Suppressor macrophage treated with lipopolysaccharide for 4 hours (primary cell): ENCODE measurements at regions not wholly inside any gene's neighbourhood (a gene's known extent, or its start where the extent isn't known, plus 50 kb on each side); places are given as distances from the start of the nearest gene placed in this dataset.
A peak's percentile ranks its signal among the peaks of the same experiment; 100 is the strongest.
"Not testable (repeated sequence)": the region's sequence is repeated elsewhere in the genome, so short reads cannot be mapped to it uniquely, and the experiment has no call there.

Experiments
- DNase-seq: peaks from one replicate; pipeline ENCODE4 v3.0.0-alpha.2; 2020

DNA sequence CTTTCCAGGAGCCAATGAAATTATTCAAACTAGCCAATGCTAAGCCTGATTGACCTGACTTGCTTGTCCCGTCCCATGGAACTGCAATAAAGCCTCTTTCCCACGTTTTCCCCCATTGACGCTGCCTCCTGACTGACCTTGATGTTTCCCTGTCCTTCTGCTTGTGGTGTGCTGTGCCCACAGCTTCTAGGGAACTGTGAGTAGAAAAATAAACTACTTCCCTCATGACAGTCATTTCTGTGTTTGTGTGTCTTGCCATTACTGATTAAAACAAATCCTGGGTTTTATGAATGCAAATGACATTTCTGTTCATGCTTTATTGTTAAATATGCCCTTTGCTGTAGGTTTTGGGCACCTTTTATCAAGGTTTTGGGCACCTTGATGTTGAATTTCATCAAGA lies 91.3 kb upstream of the ABI1 start:
- DNase-seq, result peak; percentile 0

DNA sequence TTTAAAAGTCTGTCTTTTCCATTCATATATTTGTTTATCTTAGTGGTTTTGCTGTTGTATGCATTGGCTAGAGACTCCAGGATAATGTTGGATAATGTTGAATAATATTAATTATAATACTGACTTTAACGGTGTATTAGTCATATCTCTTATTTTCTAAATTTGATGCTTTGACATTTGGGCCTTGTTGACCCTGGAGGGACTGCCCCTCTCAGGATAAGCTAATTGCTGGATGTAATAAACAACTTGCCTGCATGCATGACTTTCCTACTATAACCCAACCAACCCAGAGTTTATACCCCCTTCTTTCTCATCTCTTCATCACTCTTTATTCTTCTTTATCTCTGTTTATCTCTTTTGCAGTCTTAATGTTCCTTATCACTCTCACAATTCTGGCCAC lies 90.9 kb upstream of the ABI1 start:
- no peak for DNase-seq

DNA sequence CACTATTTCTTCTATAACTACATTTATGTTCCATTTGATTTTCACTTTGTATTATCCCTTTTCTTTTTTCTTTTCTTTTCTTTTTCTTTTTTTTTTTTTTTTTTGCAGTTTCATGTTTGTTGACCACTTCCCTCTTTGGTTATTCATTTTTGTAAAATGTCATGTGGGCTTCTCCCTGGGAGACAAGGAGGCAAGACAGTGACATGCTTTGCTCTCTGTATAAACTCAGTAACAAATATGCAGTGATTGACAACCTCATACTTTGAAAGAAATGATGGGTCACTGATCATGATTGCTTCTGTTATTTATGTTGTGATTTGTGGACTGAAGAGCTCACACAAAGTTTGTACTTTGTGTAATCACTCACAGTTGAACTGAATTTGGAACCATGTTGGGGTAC lies 90.2 kb upstream of the ABI1 start:
- peak; percentile 12 for DNase-seq

DNA sequence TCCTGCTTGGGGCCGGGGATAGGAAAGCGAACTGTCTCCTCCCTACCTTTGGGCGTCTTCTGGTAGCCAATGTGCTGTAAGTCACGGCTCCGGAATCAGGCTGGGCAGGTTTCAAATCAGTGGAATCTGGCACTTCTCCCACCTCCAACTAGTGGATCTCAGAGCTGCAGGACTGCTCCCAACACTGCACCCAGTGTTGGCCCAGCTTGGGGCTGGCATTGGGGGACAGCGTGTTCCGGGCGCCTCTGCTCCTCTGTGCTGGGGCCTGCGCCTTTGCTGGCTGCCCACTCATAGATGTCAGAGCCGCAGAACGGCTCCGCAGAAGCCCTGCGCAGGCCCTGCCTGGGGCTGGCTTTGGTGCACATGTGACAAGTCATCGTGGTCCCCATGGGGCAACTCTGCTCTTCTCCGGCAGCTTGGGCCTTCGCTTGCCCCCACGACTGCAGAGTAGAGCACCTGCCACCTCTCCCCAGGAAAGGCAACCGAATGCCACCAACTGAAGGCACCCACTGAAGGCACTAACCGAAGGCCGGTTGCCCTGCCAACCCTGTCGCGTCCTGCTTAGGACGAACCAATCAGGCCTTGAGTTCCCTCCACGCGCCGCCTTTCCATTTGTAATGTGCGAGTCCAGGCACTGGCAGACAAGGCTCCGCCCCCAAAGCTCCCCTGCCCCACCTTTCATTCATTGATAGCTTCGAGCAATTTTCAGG lies 85.5 kb upstream of the ABI1 start:
- no peak for DNase-seq

DNA sequence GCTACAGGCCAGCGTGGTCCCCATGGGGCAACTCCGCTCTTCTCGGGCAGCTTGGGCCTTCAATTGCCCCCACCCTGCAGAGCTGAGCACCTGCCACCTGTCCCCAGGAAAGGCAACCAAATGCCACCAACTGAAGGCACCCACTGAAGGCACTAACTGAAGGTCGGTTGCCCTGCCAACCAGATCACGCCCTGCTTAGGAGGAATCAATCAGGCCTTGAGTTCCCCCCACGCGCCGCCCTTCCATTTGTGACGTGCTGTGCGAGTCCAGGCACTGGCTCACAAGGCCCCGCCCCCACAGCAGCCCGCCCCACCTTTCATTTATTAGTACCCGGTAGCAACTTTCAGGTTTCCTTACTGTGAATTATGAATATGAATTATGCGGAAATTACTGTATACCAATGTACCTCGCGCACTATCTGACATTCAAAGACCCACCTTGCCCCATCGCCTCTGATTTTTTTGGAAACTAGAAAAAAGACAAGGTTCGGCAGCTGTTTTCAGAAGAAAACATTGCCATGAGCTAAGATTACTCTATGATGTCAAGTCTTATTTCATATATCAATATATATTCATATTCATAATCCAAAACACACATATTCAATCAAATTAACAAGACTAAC lies 83.6 kb upstream of the ABI1 start:
- no peak for DNase-seq

DNA sequence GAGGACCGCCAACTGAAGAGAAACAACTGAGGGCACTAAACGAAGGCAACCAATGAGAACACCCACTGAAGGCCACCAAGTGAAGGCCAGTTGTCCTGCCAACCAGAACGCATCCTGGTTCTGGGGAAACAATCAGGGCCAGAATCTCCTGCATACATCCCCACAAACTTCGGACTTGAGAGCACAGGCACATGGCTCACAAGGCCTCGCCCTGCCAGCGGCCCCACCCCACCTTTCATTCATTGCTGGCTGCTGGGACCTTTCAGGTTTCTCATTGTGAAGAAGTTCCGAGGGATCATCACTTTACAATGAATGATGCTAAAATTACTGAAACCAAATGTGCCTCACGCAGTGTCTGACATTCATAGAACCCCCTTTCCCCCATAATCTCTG lies 79.2 kb upstream of the ABI1 start:
- DNase-seq, result no peak

DNA sequence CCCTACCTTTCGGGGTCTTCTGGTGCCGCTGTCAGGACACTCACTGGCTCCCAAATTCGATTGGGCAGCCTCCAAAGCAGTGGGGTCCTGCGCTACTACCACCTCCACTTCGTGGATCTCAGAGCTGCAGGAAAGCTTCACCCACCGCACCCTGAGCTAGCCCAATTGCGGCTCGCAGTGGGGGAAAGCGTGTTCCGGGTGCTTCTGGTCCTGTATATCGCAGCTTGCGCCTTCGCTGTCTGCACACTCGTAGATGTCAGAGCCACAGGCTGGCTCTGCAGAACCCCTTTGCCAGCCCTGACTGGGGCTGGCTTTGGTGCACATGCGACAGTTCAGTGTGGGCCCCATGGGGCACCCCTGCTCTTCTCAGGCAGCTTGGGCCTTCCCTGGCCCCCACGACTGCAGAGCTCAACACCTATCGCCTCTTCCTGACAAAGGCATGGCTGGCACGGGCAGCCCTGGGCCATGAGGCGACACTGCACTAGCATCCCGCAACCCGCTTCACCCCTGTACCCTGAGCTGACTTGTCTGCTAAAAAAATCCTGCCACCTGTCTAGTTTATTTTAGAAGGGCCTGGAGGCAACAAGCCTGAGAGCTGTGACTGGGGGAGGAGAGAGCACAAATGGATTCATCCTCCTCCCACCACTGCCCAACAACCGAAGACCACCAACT lies 78.7 kb upstream of the ABI1 start:
- no peak for DNase-seq

DNA sequence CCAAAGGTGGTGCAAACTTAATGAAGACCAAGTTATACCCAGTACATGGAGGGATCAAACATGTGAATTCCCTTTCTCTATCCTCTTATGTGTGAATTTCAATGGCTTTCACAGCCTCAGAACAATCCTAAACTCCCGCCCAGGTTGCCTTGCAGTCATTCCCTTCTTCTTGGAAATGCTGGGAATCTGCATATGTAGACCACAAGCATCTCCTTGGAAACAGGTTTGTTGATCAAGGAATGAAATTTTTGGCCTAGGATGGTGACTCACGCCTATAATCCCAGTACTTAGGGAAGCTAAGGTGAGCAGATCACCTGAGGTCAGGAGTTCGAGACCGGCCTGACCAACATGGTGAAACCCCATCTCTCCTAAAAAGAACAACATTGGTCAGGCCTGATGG lies 77.8 kb upstream of the ABI1 start:
- DNase-seq, result no peak

DNA sequence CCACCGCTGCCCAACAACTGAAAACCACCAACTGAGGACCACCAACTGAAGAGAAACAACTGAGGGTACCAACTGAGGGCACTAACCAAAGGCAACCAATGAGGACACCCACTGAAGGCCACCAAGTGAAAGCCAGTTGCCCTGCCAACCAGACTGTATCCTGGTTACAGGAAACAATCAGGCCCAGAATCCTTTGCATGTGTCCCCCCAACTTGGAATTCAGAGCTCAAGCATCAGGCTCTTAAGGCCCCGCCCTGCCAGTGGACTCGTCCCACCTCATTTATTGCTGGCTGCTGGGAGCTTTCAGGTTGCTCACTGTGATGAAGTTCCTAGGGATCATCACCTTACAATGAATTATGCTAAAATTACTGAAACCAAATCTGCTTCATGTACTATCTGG lies 76.6 kb upstream of the ABI1 start:
- no peak for DNase-seq

DNA sequence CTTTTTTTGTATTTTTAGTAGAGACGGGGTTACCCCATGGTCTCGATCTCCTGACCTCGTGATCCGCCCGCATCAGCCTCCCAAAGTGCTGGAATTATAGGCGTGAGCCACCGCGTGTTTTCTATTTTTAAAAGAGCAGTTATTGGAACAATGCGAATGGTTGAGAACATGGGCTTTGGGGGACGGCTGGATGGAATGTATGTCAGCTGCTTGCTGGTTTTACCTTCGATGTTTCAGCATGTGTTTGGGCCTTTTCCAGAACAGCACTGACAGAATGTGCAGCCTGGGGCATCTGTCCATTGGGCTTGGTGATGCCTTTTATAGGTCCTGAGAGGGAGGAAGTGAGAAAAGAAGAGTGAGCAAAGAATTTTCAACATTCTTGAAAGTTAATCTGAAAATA lies 73.4 kb upstream of the ABI1 start:
- not testable (repeated sequence) for DNase-seq

DNA sequence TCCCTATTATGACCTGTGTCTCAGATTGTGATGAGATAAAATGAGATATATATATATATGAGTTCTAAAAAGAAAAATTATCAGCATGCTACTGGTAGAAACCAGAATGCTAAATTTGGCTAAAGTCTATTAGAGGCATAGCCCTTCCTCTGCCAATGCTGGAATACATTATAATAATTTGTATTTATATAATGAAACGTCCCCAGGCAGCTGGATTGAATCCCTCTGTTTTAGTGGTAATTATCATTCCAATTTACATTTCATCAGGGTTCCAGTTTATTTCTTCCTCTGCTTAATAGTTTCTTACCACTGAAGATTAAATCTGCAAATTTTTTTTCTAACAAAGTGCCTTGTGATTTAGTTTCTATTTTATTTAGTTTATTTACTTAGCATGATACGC lies 71.8 kb upstream of the ABI1 start:
- DNase-seq, result no peak

DNA sequence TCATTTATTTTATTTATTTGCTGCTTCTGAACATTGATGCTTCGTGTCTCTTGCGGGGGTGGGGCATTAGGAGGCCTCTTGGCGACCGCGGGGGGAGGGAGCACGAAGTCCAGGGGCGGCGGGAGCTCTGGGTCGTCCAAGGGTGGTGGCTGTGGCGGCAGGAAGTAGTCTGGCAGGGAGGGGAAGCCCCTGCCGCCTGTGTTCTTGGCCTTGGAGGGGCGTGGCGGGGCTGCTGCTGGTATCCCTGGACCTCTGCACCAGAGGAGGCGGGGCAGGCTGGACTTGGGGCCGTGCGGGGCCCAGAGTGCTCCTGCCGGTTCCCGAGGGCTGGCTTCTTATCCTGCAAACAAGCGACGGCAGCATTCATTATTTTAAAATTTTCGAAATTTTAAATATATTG lies 70.5 kb upstream of the ABI1 start:
- DNase-seq, result peak; percentile 15

DNA sequence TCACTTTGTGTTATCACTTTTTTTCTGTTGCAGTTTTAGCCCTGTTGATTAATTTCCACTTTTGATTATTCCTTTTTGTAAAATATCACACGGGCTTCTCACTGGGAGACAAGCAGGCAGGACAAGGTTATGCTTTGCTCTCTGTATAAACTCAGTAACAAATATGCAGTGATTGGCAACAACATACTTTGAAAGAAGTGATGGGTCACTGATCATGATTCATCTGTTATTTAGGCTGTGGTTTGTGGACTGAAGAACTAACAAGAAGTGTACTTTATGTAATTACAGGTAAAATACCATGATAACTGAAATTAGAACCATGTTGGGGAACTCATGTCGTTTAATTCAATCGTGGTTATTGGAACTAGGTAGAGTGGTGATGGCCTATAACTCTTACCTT lies 62.1 kb upstream of the ABI1 start:
- not testable (repeated sequence) for DNase-seq

DNA sequence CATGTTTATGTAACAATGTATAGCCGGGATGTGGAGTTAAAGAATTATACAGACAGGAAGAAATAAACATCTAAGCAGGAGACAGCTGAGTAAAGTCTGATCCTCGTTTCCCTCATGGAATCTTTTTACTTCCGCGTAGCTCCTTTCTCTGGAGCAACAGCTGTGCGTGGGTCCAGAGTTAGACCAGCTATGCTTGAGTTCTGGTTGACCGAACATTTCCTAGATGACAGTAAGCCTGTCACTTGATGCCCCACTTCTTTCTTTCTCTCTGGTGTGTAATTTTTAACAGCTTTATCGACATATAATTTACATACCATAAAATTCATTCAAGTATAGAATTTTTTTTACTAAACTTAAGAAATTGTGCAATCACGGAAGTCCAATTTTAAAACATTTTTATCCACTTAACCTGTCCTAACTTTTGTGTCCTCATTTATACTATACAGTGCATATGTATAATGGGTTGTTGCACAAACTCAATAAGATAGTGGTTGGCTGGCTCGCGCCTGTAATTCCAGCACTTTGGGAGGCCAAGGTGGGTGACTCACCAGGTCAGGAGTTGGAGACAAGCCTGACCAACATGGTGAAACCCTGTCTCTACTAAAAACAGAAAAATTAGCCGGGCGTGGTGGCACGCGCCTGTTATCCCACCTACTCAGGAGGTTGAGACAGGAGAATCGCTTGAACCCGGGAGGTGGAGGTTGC lies 58.5 kb upstream of the ABI1 start:
- DNase-seq, result not testable (repeated sequence)

DNA sequence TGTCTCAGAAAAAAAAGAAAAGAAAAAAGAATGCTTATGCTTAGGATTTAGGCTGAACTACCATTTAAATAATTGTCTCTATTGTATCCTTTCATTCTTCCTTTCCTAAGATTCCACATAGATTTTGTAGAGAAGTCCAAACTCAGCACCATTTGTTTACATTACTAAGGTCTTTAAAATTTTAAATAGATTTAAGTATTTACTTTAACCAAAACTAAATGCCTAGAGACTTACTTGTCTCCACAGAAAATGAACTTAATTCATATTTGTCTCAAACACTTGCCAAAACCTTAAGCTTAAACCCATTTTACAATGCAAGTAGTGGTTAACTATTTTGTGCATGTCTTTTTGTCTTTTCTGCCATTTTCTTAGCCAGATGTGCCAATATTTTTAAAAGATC lies 54.1 kb upstream of the ABI1 start:
- DNase-seq, result no peak

DNA sequence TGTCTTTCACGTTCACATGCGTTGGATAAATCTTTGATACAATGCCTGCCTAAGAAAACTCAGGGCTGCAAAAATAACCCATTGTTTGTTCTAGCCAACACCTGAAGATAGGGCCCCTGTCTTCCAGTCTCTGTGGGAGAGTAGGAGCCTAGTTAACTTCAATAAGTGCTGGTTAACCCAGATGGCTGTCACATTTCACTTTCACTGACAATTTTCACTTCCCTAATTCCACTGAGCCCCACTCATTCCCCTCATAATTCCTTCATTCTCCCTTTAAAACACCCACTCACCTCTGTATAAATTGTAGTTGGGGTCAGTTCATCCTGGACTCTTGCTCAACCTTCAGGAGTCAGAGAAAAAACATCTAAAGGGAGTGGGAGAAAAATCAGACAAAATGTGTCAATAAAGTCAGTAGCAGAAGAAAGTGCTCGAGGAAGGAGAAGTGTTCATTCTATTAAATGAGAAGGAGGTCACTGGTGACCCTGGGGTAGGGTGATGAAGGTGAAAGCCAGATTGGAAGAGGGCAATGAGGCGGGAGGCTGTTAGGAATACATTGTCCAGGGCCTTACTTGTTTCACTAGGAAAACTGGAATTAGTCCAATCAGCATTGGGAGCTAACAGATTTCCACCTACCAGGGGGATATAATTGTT lies 51.2 kb upstream of the ABI1 start:
- peak; percentile 41 for DNase-seq
